HG03378 (cell line): ENCODE measurements at regions not wholly inside any gene's neighbourhood (a gene's known extent, or its start where the extent isn't known, plus 50 kb on each side); places are given as distances from the start of the nearest gene placed in this dataset.

Source experiments
- ATAC-seq: cut with Tn5 transposase; IDR thresholded peaks from one replicate; pipeline ENCODE4 v1.9.1; 2021; ENCODE audit warnings: mild to moderate bottlenecking, moderate library complexity; ENCODE audit not compliant: unreplicated experiment

GRCh38 chr13:36493046-36493445 is 60.8 kb downstream of the CCNA1 start:
- ATAC-seq = no peak

GRCh38 chr13:36495431-36495830 is 63.1 kb downstream of the CCNA1 start:
- no peak for ATAC-seq

GRCh38 chr13:36509369-36509768 is 77.1 kb downstream of the CCNA1 start:
- no peak for ATAC-seq

GRCh38 chr13:36512771-36513170 is 80.5 kb downstream of the CCNA1 start:
- no peak for ATAC-seq

GRCh38 chr13:36513266-36513665 is 81.0 kb downstream of the CCNA1 start:
- no peak for ATAC-seq

- ATAC-seq = no peak
Observed at GRCh38 chr13:36515466-36515865, 83.2 kb downstream of the CCNA1 start.

- no peak for ATAC-seq
Observed at GRCh38 chr13:36516225-36516624, 83.9 kb downstream of the CCNA1 start.

- ATAC-seq = no peak
Observed at GRCh38 chr13:36518707-36519106, 86.4 kb downstream of the CCNA1 start.

- no peak for ATAC-seq
Observed at GRCh38 chr13:36519432-36519831, 87.1 kb downstream of the CCNA1 start.

- ATAC-seq = no peak
Observed at GRCh38 chr13:36520111-36520510, 87.8 kb downstream of the CCNA1 start.

- no peak for ATAC-seq
Observed at GRCh38 chr13:36526897-36527296, 94.6 kb downstream of the CCNA1 start.

- ATAC-seq = no peak
Observed at GRCh38 chr13:36528105-36528504, 95.8 kb downstream of the CCNA1 start.

- no peak for ATAC-seq
Observed at GRCh38 chr13:36530050-36530789, 97.9 kb downstream of the CCNA1 start.

GRCh38 chr13:36530861-36531590 is 98.7 kb downstream of the CCNA1 start:
- ATAC-seq = no peak

- no peak for ATAC-seq
Observed at GRCh38 chr13:36531746-36532486, 99.6 kb downstream of the CCNA1 start.

GRCh38 chr13:36533806-36534205 is 101.5 kb downstream of the CCNA1 start:
- ATAC-seq = no peak

- no peak for ATAC-seq
Observed at GRCh38 chr13:36536546-36536945, 104.3 kb downstream of the CCNA1 start.

- no peak for ATAC-seq
Observed at GRCh38 chr13:36543671-36544070, 111.4 kb downstream of the CCNA1 start.

GRCh38 chr13:36548129-36548528 is 115.8 kb downstream of the CCNA1 start:
- no peak for ATAC-seq

- ATAC-seq = no peak
Observed at GRCh38 chr13:36549126-36549702, 116.9 kb downstream of the CCNA1 start.

- no peak for ATAC-seq
Observed at GRCh38 chr13:36549755-36550154, 117.5 kb downstream of the CCNA1 start.
